ENCODE measurements at regions not wholly inside any gene's neighbourhood (a gene's known extent, or its start where the extent isn't known, plus 50 kb on each side); places are given as distances from the start of the nearest gene placed in this dataset.

DNA sequence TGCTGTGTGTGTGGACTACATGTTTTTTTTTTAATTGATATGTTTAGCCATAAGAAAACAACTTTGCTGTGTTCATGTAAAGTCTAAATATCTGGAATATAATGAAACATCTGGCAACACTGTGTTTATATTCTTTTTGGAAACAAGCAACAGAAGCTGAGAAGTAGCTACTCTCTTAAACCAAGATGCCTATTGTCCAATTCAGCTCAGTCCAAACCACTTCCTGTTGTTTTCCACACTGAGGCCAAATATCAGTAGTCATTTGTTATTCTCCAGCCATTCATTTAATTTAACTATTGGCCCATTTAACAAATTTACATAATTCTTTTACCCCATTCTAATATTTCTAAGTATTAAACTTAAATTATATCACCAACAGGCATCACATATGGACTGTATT lies 903.0 kb upstream of the SLIT2 start:
- no peaks in the 10 kb centered on the region for H3K9me3 ChIP-seq (ENCODE audit: control insufficient read depth, low read depth, low read length)
- no peak overlapping the region for H4K8ac ChIP-seq (replicated peaks; ENCODE audit: insufficient read length, low read depth, low read length)
- DNase-seq = no peak
- H3K4me1 ChIP-seq (ENCODE audit: insufficient read depth, low read length) = no peaks in the 10 kb centered on the region
- H3K23me2 ChIP-seq (ENCODE audit: insufficient read length, low read depth, low read length, poor library complexity, severe bottlenecking) = no peaks in the 10 kb centered on the region
- no peaks in the 10 kb centered on the region for H3K27me3 Mint-ChIP-seq (ENCODE audit: low read depth)
- H2BK12ac ChIP-seq (ENCODE audit: insufficient read length, low read depth, low read length) = no peak overlapping the region
- H3K18ac ChIP-seq (ENCODE audit: insufficient read length, low read depth, low read length) = no peak overlapping the region
- no peak overlapping the region for H2BK20ac ChIP-seq (ENCODE audit: low read depth, low read length, poor library complexity, severe bottlenecking)
- H3K27me3 ChIP-seq (ENCODE audit: insufficient read depth, low read length) = no peaks in the 10 kb centered on the region
- H2AK5ac ChIP-seq (ENCODE audit: insufficient read length, low read length) = no peak overlapping the region
- H4K20me1 ChIP-seq (ENCODE audit: control insufficient read depth, insufficient read depth, insufficient read length) = no peaks in the 10 kb centered on the region
- no peaks in the 10 kb centered on the region for H3K79me1 ChIP-seq (ENCODE audit: insufficient read depth, low read depth, low read length, poor library complexity, severe bottlenecking)
- peaks cover 0 to 3% (median 0%) of the 10 kb centered on the region in 3 experiments; a peak in 2 of 7 replicates for H3K36me3 Mint-ChIP-seq (ENCODE audit: insufficient read depth in 1 of 3, low read depth in 3 of 3)
- no peak overlapping the region for H3K4ac ChIP-seq (ENCODE audit: low read depth, low read length)
- H3K4me2 ChIP-seq (ENCODE audit: insufficient read depth, insufficient read length, low read length) = no peak overlapping the region
- H3K4me3 Mint-ChIP-seq = no peak overlapping the region
- no peaks in the 10 kb centered on the region for H3K79me2 ChIP-seq (ENCODE audit: insufficient read depth, low read length)
- H3K23ac ChIP-seq (ENCODE audit: insufficient read length, low read depth, low read length) = no peak overlapping the region
- no peak overlapping the region for H3T11ph ChIP-seq (ENCODE audit: low read length)
- no peak overlapping the region for H4K5ac ChIP-seq (ENCODE audit: insufficient read length, low read depth, low read length)
- no peak overlapping the region for H3K27ac Mint-ChIP-seq
- no peak overlapping the region for H3K56ac ChIP-seq (ENCODE audit: insufficient read length, low read depth, low read length)
- H2BK15ac ChIP-seq (ENCODE audit: low read depth, low read length) = no peak overlapping the region
- H2AFZ ChIP-seq (ENCODE audit: low read length) = no peak overlapping the region
- no peak overlapping the region for H4K91ac ChIP-seq (ENCODE audit: insufficient read length, low read depth, low read length)
- no peak overlapping the region for H2BK5ac ChIP-seq (ENCODE audit: insufficient read length, low read length)
- H3K27ac ChIP-seq (ENCODE audit: insufficient read length, low read depth, low read length) = no peak overlapping the region
- no peak overlapping the region for H3K9ac ChIP-seq (ENCODE audit: extremely low read depth, insufficient read length, low read length)
- peaks cover 0 to 4% of the 10 kb centered on the region in 2 experiments; a peak in 1 of 5 replicates for H3K9me3 Mint-ChIP-seq
- no peak overlapping the region for H2BK120ac ChIP-seq (ENCODE audit: low read depth, low read length, poor library complexity, severe bottlenecking)
- TF ChIP-seq, protein P1, sequence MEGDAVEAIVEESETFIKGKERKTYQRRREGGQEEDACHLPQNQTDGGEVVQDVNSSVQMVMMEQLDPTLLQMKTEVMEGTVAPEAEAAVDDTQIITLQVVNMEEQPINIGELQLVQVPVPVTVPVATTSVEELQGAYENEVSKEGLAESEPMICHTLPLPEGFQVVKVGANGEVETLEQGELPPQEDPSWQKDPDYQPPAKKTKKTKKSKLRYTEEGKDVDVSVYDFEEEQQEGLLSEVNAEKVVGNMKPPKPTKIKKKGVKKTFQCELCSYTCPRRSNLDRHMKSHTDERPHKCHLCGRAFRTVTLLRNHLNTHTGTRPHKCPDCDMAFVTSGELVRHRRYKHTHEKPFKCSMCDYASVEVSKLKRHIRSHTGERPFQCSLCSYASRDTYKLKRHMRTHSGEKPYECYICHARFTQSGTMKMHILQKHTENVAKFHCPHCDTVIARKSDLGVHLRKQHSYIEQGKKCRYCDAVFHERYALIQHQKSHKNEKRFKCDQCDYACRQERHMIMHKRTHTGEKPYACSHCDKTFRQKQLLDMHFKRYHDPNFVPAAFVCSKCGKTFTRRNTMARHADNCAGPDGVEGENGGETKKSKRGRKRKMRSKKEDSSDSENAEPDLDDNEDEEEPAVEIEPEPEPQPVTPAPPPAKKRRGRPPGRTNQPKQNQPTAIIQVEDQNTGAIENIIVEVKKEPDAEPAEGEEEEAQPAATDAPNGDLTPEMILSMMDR (conservative IDR thresholded peaks at IDR 0.05) = no peak
- no peak overlapping the region for H3K14ac ChIP-seq (ENCODE audit: insufficient read depth, low read length)
- H3K4me1 Mint-ChIP-seq = peaks cover 0 to 3% of the 10 kb centered on the region in 2 experiments; a peak in 1 of 4 replicates
